ENCODE measurements at regions not wholly inside any gene's neighbourhood (a gene's known extent, or its start where the extent isn't known, plus 50 kb on each side); places are given as distances from the start of the nearest gene placed in this dataset.

GRCh38 chr6:168890981-168891365 lies 362.7 kb downstream of the THBS2 start:
- H3K4me1 Mint-ChIP-seq (ENCODE audit: low read depth) = peaks cover 13% of the 10 kb centered on the region
- no peaks in the 10 kb centered on the region for H3K36me3 Mint-ChIP-seq
- H3K27me3 Mint-ChIP-seq = no peaks in the 10 kb centered on the region
- H3K9me3 Mint-ChIP-seq (ENCODE audit: low read depth) = no peaks in the 10 kb centered on the region
- no peak overlapping the region for H3K27ac Mint-ChIP-seq
- no peak overlapping the region for H3K4me3 Mint-ChIP-seq

GRCh38 chr6:168890306-168890980 lies 363.2 kb downstream of the THBS2 start:
- H3K4me3 Mint-ChIP-seq = no peak overlapping the region
- no peaks in the 10 kb centered on the region for H3K27me3 Mint-ChIP-seq
- H3K36me3 Mint-ChIP-seq = no peaks in the 10 kb centered on the region
- H3K4me1 Mint-ChIP-seq (ENCODE audit: low read depth) = peaks cover 9% of the 10 kb centered on the region
- no peaks in the 10 kb centered on the region for H3K9me3 Mint-ChIP-seq (ENCODE audit: low read depth)
- H3K27ac Mint-ChIP-seq = no peak overlapping the region

- no peaks in the 10 kb centered on the region for H3K27me3 Mint-ChIP-seq
- peaks cover 7% of the 10 kb centered on the region for H3K4me1 Mint-ChIP-seq (ENCODE audit: low read depth)
- no peaks in the 10 kb centered on the region for H3K36me3 Mint-ChIP-seq
- no peaks in the 10 kb centered on the region for H3K9me3 Mint-ChIP-seq (ENCODE audit: low read depth)
- no peak overlapping the region for H3K4me3 Mint-ChIP-seq
- no peak overlapping the region for H3K27ac Mint-ChIP-seq
Measured at GRCh38 chr6:168888786-168889345, 364.8 kb downstream of the THBS2 start.

- Mint-ChIP-seq H3K36me3 (no peaks in the 10 kb centered on the region), H3K27ac (no peak overlapping the region), H3K4me3 (no peak overlapping the region), H3K27me3 (no peaks in the 10 kb centered on the region), H3K9me3 (ENCODE audit: low read depth) (no peaks in the 10 kb centered on the region), H3K4me1 (ENCODE audit: low read depth) (peaks cover 9% of the 10 kb centered on the region)
Measured at GRCh38 chr6:168888102-168888501, 365.5 kb downstream of the THBS2 start.

GRCh38 chr6:168887621-168888020 lies 366.0 kb downstream of the THBS2 start:
- Mint-ChIP-seq H3K36me3 (no peaks in the 10 kb centered on the region), H3K4me1 (ENCODE audit: low read depth) (peaks cover 9% of the 10 kb centered on the region), H3K27me3 (no peaks in the 10 kb centered on the region), H3K27ac (no peak overlapping the region), H3K4me3 (no peak overlapping the region), H3K9me3 (ENCODE audit: low read depth) (no peaks in the 10 kb centered on the region)

GRCh38 chr6:168886964-168887363 lies 366.7 kb downstream of the THBS2 start:
- Mint-ChIP-seq H3K4me3 (no peak overlapping the region), H3K27me3 (no peaks in the 10 kb centered on the region), H3K9me3 (ENCODE audit: low read depth) (no peaks in the 10 kb centered on the region), H3K27ac (no peak overlapping the region), H3K4me1 (ENCODE audit: low read depth) (peaks cover 9% of the 10 kb centered on the region), H3K36me3 (no peaks in the 10 kb centered on the region)

- Mint-ChIP-seq H3K4me3 (no peak overlapping the region), H3K36me3 (no peaks in the 10 kb centered on the region), H3K27me3 (no peaks in the 10 kb centered on the region), H3K4me1 (ENCODE audit: low read depth) (peaks cover 9% of the 10 kb centered on the region), H3K27ac (no peak overlapping the region), H3K9me3 (ENCODE audit: low read depth) (no peaks in the 10 kb centered on the region)
Measured at GRCh38 chr6:168885751-168886742, 367.6 kb downstream of the THBS2 start.

- no peak overlapping the region for H3K27ac Mint-ChIP-seq
- H3K36me3 Mint-ChIP-seq = no peaks in the 10 kb centered on the region
- H3K9me3 Mint-ChIP-seq (ENCODE audit: low read depth) = no peaks in the 10 kb centered on the region
- H3K27me3 Mint-ChIP-seq = peaks cover 2% of the 10 kb centered on the region
- peaks cover 9% of the 10 kb centered on the region for H3K4me1 Mint-ChIP-seq (ENCODE audit: low read depth)
- H3K4me3 Mint-ChIP-seq = no peak overlapping the region
Measured at GRCh38 chr6:168885196-168885595, 368.4 kb downstream of the THBS2 start.

GRCh38 chr6:168884646-168885086 lies 369.0 kb downstream of the THBS2 start:
- Mint-ChIP-seq H3K4me3 (peak overlapping the region; percentile 82), H3K9me3 (ENCODE audit: low read depth) (no peaks in the 10 kb centered on the region), H3K27me3 (peaks cover 2% of the 10 kb centered on the region), H3K4me1 (ENCODE audit: low read depth) (peaks cover 9% of the 10 kb centered on the region), H3K36me3 (no peaks in the 10 kb centered on the region), H3K27ac (peak overlapping the region; percentile 64)

- H3K27ac Mint-ChIP-seq = peak overlapping the region; percentile 64
- peak overlapping the region; percentile 82 for H3K4me3 Mint-ChIP-seq
- peaks cover 2% of the 10 kb centered on the region for H3K27me3 Mint-ChIP-seq
- H3K9me3 Mint-ChIP-seq (ENCODE audit: low read depth) = no peaks in the 10 kb centered on the region
- H3K36me3 Mint-ChIP-seq = no peaks in the 10 kb centered on the region
- peaks cover 9% of the 10 kb centered on the region for H3K4me1 Mint-ChIP-seq (ENCODE audit: low read depth)
Measured at GRCh38 chr6:168884050-168884645, 369.5 kb downstream of the THBS2 start.

GRCh38 chr6:168883410-168884049 lies 370.1 kb downstream of the THBS2 start:
- H3K27ac Mint-ChIP-seq = no peak overlapping the region
- H3K4me1 Mint-ChIP-seq (ENCODE audit: low read depth) = peaks cover 9% of the 10 kb centered on the region
- no peaks in the 10 kb centered on the region for H3K9me3 Mint-ChIP-seq (ENCODE audit: low read depth)
- H3K4me3 Mint-ChIP-seq = peak overlapping the region; percentile 82
- peaks cover 2% of the 10 kb centered on the region for H3K27me3 Mint-ChIP-seq
- H3K36me3 Mint-ChIP-seq = no peaks in the 10 kb centered on the region

GRCh38 chr6:168880271-168880670 lies 373.4 kb downstream of the THBS2 start:
- H3K36me3 Mint-ChIP-seq = no peaks in the 10 kb centered on the region
- H3K27ac Mint-ChIP-seq = no peak overlapping the region
- H3K4me1 Mint-ChIP-seq (ENCODE audit: low read depth) = peaks cover 9% of the 10 kb centered on the region
- peaks cover 5% of the 10 kb centered on the region for H3K27me3 Mint-ChIP-seq
- no peaks in the 10 kb centered on the region for H3K9me3 Mint-ChIP-seq (ENCODE audit: low read depth)
- H3K4me3 Mint-ChIP-seq = no peak overlapping the region

GRCh38 chr6:168877821-168878282 lies 375.8 kb downstream of the THBS2 start:
- Mint-ChIP-seq H3K27me3 (peaks cover 5% of the 10 kb centered on the region), H3K4me3 (no peak overlapping the region), H3K27ac (no peak overlapping the region), H3K4me1 (ENCODE audit: low read depth) (no peaks in the 10 kb centered on the region), H3K9me3 (ENCODE audit: low read depth) (no peaks in the 10 kb centered on the region), H3K36me3 (no peaks in the 10 kb centered on the region)

- no peak overlapping the region for H3K4me3 Mint-ChIP-seq
- H3K36me3 Mint-ChIP-seq = no peaks in the 10 kb centered on the region
- no peaks in the 10 kb centered on the region for H3K4me1 Mint-ChIP-seq (ENCODE audit: low read depth)
- H3K9me3 Mint-ChIP-seq (ENCODE audit: low read depth) = no peaks in the 10 kb centered on the region
- no peak overlapping the region for H3K27ac Mint-ChIP-seq
- peaks cover 5% of the 10 kb centered on the region for H3K27me3 Mint-ChIP-seq
Measured at GRCh38 chr6:168876956-168877355, 376.7 kb downstream of the THBS2 start.

Data from activated naive CD8-positive, alpha-beta T cell (primary cell).